ENCODE measurements at regions not wholly inside any gene's neighbourhood (a gene's known extent, or its start where the extent isn't known, plus 50 kb on each side); places are given as distances from the start of the nearest gene placed in this dataset.

DNA sequence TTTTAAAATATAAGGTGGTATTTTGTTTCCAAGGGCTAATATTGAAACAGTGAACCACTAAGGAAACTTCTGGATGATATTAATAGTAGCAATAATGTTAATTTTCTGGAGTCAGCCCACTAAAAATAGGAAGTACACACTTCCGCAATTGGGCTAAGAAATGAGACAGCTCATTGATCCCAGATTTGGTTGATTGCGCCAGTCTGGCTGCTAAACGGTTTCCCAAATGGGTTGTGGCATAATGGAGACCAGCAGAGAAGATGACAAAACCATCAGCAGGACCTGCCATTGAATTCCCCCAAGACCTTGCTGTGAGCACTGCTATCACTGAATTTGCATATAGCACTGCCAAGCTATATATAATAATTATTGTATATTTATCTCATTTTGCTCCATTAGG is 71.2 kb upstream of the SGK1 start:
- TF ChIP-seq, protein P1, sequence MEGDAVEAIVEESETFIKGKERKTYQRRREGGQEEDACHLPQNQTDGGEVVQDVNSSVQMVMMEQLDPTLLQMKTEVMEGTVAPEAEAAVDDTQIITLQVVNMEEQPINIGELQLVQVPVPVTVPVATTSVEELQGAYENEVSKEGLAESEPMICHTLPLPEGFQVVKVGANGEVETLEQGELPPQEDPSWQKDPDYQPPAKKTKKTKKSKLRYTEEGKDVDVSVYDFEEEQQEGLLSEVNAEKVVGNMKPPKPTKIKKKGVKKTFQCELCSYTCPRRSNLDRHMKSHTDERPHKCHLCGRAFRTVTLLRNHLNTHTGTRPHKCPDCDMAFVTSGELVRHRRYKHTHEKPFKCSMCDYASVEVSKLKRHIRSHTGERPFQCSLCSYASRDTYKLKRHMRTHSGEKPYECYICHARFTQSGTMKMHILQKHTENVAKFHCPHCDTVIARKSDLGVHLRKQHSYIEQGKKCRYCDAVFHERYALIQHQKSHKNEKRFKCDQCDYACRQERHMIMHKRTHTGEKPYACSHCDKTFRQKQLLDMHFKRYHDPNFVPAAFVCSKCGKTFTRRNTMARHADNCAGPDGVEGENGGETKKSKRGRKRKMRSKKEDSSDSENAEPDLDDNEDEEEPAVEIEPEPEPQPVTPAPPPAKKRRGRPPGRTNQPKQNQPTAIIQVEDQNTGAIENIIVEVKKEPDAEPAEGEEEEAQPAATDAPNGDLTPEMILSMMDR (IDR thresholded peaks at IDR 0.05): no peak
- TF ChIP-seq EP300 (IDR thresholded peaks at IDR 0.05) (no peak), POLR2AphosphoS5 (IDR thresholded peaks at IDR 0.05) (no peak), POLR2A (IDR thresholded peaks at IDR 0.05) (no peak)
